Neuronal stem cell (in vitro differentiated cells): ENCODE measurements at regions not wholly inside any gene's neighbourhood (a gene's known extent, or its start where the extent isn't known, plus 50 kb on each side); places are given as distances from the start of the nearest gene placed in this dataset.

Source experiments
- DNase-seq: peaks from one replicate; pipeline ENCODE4 v3.0.0-alpha.2; 2013; ENCODE audit warnings: low spot score
- H2AFZ ChIP-seq: one replicate; pipeline ENCODE4 v1.6.1; 2013; ENCODE audit warnings: mild to moderate bottlenecking, low read length, inconsistent platforms
- H2AK5ac ChIP-seq: 2 replicates; pipeline ENCODE4 v1.6.1; 2013; ENCODE audit warnings: low read depth, mild to moderate bottlenecking, inconsistent platforms, low read length, moderate library complexity, mixed read lengths
- H2BK120ac ChIP-seq: 2 replicates; pipeline ENCODE4 v1.6.1; 2013; ENCODE audit warnings: low read depth, mild to moderate bottlenecking, inconsistent platforms, low read length, moderate library complexity, mixed read lengths
- H2BK12ac ChIP-seq: one replicate; pipeline ENCODE4 v1.6.1; 2013; ENCODE audit warnings: low read length, inconsistent platforms
- H2BK15ac ChIP-seq: 2 replicates; pipeline ENCODE4 v1.6.1; 2013; ENCODE audit warnings: mild to moderate bottlenecking, low read length, inconsistent platforms, mixed read lengths
- H2BK5ac ChIP-seq: one replicate; pipeline ENCODE4 v1.6.1; 2013; ENCODE audit warnings: inconsistent platforms, mild to moderate bottlenecking, low read length, moderate library complexity
- H3K14ac ChIP-seq: one replicate; pipeline ENCODE4 v1.6.1; 2013; ENCODE audit warnings: low read length, inconsistent platforms
- H3K18ac ChIP-seq: 2 replicates; pipeline ENCODE4 v1.6.1; 2013; ENCODE audit warnings: low read length, inconsistent platforms
- H3K23ac ChIP-seq: 2 replicates; pipeline ENCODE4 v1.6.1; 2013; ENCODE audit warnings: low read depth, mild to moderate bottlenecking, mixed read lengths, low read length, inconsistent platforms; ENCODE audit not compliant: poor library complexity
- H3K27ac ChIP-seq: replicated peaks from 3 replicates; pipeline ENCODE4 v1.5.1; 2013; ENCODE audit warnings: low read length, inconsistent platforms
- H3K27me3 ChIP-seq, 3 experiments: 2 replicates each; pipeline ENCODE4 v1.6.1; 2013; ENCODE audit warnings: low read length in 3 of 3, mild to moderate bottlenecking in 2 of 3, inconsistent platforms in 1 of 3, low read depth in 1 of 3, mixed read lengths in 1 of 3, moderate library complexity in 1 of 3; ENCODE audit not compliant: control insufficient read depth in 3 of 3, insufficient read depth in 3 of 3
- H3K36me3 ChIP-seq, 2 donors: replicated peaks in 1 of 2; 2 replicates each; pipeline ENCODE4 v1.6.1; 2013; ENCODE audit warnings: low read length in 2 of 2; ENCODE audit not compliant: control insufficient read depth in 2 of 2, insufficient read depth in 2 of 2
- H3K4ac ChIP-seq: 2 replicates; pipeline ENCODE4 v1.6.1; 2013; ENCODE audit warnings: inconsistent platforms, mild to moderate bottlenecking, low read length, moderate library complexity
- H3K4me1 ChIP-seq, 2 donors: 1 replicate in 1 of 2; 2 replicates in 1 of 2; pipeline ENCODE4 v1.6.1; 2013; ENCODE audit warnings: low read length in 2 of 2, low read depth in 1 of 2; ENCODE audit not compliant: control insufficient read depth in 2 of 2, insufficient read depth in 1 of 2
- H3K4me2 ChIP-seq: one replicate; pipeline ENCODE4 v1.6.1; 2013; ENCODE audit warnings: mild to moderate bottlenecking, low read length, inconsistent platforms; ENCODE audit not compliant: insufficient read depth, poor library complexity, severe bottlenecking
- H3K4me3 ChIP-seq, 2 donors: 2 replicates each; pipeline ENCODE4 v1.5.1; 2013; ENCODE audit warnings: low read length in 2 of 2, mild to moderate bottlenecking in 2 of 2, inconsistent platforms in 1 of 2, moderate library complexity in 1 of 2
- H3K79me1 ChIP-seq: one replicate; pipeline ENCODE4 v1.6.1; 2013; ENCODE audit warnings: low read depth, mild to moderate bottlenecking, inconsistent platforms, low read length, moderate library complexity
- H3K9ac ChIP-seq: one replicate; pipeline ENCODE4 v1.6.1; 2013; ENCODE audit warnings: mild to moderate bottlenecking, low read depth, low read length, inconsistent platforms; ENCODE audit not compliant: poor library complexity
- H3K9me3 ChIP-seq, 2 donors: replicated peaks in 1 of 2; 2 replicates each; pipeline versions ENCODE3 to v1.6.1; 2013; ENCODE audit warnings: low read length in 2 of 2, mild to moderate bottlenecking in 2 of 2, inconsistent platforms in 1 of 2, low read depth in 1 of 2, mixed read lengths in 1 of 2, moderate library complexity in 1 of 2; ENCODE audit not compliant: control insufficient read depth in 2 of 2, insufficient read depth in 1 of 2
- H4K8ac ChIP-seq: one replicate; pipeline ENCODE4 v1.6.1; 2013; ENCODE audit warnings: low read depth, mild to moderate bottlenecking, inconsistent platforms, low read length, moderate library complexity
- H4K91ac ChIP-seq: one replicate; pipeline ENCODE4 v1.6.1; 2013; ENCODE audit warnings: low read length, low read depth, mild to moderate bottlenecking, inconsistent platforms; ENCODE audit not compliant: poor library complexity
- WGBS, 2 donors: extraction: QIAGEN DNeasy Blood & Tissue Kit; methylation state at CpG; one replicate each; pipeline ENCODE4 v1.1.7; 2013; ENCODE audit warnings: missing lambda C conversion rate in 2 of 2, mixed read lengths in 1 of 2; ENCODE audit not compliant: insufficient read length in 2 of 2, insufficient replicate concordance in 1 of 2; ENCODE audit errors: extremely low coverage in 2 of 2; 5-methylcytosine and 5-hydroxymethylcytosine counted together

- H3K9me3 ChIP-seq = peaks cover 0 to 8% of the 10 kb centered on the region in 2 donors
- no peak overlapping the region for H3K27ac ChIP-seq
- H2AFZ ChIP-seq = no peak overlapping the region
- no peak overlapping the region for H3K4ac ChIP-seq
- H3K14ac ChIP-seq = no peak overlapping the region
- no peak overlapping the region for H2BK15ac ChIP-seq
- no peak overlapping the region for H4K8ac ChIP-seq
- no peak overlapping the region for H2BK12ac ChIP-seq
- H3K9ac ChIP-seq = no peak overlapping the region
- H4K91ac ChIP-seq = no peak overlapping the region
- no peak overlapping the region for H3K4me2 ChIP-seq
- no peak for DNase-seq
- H3K18ac ChIP-seq = no peak overlapping the region
- no peak overlapping the region for H3K23ac ChIP-seq
- H2BK5ac ChIP-seq = no peak overlapping the region
- H3K79me1 ChIP-seq = no peaks in the 10 kb centered on the region
- no peak overlapping the region for H3K4me3 ChIP-seq
- H3K4me1 ChIP-seq = no peaks in the 10 kb centered on the region
- no CpG with 5 or more reads among the region's 2 CpGs for WGBS, 2 donors
- H2AK5ac ChIP-seq = no peak overlapping the region
- H2BK120ac ChIP-seq = no peak overlapping the region
- no peaks in the 10 kb centered on the region for H3K36me3 ChIP-seq
- no peaks in the 10 kb centered on the region for H3K27me3 ChIP-seq
These were observed 764.3 kb upstream of the TSPY4 start for GRCh38 chrY:8572916-8573315.

GRCh38 chrY:8582277-8582850, 754.9 kb upstream of the TSPY4 start:
- H3K4me2 ChIP-seq = no peak overlapping the region
- no peak overlapping the region for H2BK5ac ChIP-seq
- H3K9ac ChIP-seq = no peak overlapping the region
- no peak overlapping the region for H3K23ac ChIP-seq
- H2AK5ac ChIP-seq = no peak overlapping the region
- H3K9me3 ChIP-seq = peaks cover 0 to 10% of the 10 kb centered on the region in 2 donors
- no peak overlapping the region for H4K91ac ChIP-seq
- no peak overlapping the region for H3K27ac ChIP-seq
- H3K4me3 ChIP-seq = no peak overlapping the region
- H3K4ac ChIP-seq = no peak overlapping the region
- no peaks in the 10 kb centered on the region for H3K36me3 ChIP-seq
- no peak overlapping the region for H2BK15ac ChIP-seq
- no peaks in the 10 kb centered on the region for H3K4me1 ChIP-seq
- H4K8ac ChIP-seq = no peak overlapping the region
- no peak overlapping the region for H2BK12ac ChIP-seq
- H3K18ac ChIP-seq = no peak overlapping the region
- no peaks in the 10 kb centered on the region for H3K79me1 ChIP-seq
- no peak overlapping the region for H2BK120ac ChIP-seq
- H3K14ac ChIP-seq = no peak overlapping the region
- no peak for DNase-seq
- H2AFZ ChIP-seq = no peak overlapping the region
- no peaks in the 10 kb centered on the region for H3K27me3 ChIP-seq
- no CpG with 5 or more reads among the region's 1 CpG for WGBS, 2 donors

GRCh38 chrY:8583191-8583590, 754.1 kb upstream of the TSPY4 start:
- Histone ChIP-seq H3K36me3 (no peaks in the 10 kb centered on the region), H4K91ac (no peak overlapping the region), H3K9me3 (peaks cover 0 to 14% of the 10 kb centered on the region in 2 donors), H2AFZ (no peak overlapping the region), H3K4me1 (no peaks in the 10 kb centered on the region), H3K4me3 (no peak overlapping the region), H2BK12ac (no peak overlapping the region), H3K4ac (no peak overlapping the region), H2BK15ac (no peak overlapping the region), H2AK5ac (no peak overlapping the region), H3K4me2 (no peak overlapping the region), H3K9ac (no peak overlapping the region), H2BK5ac (no peak overlapping the region), H3K27me3 (no peaks in the 10 kb centered on the region), H4K8ac (no peak overlapping the region), H3K79me1 (no peaks in the 10 kb centered on the region), H3K14ac (no peak overlapping the region), H3K27ac (no peak overlapping the region), H3K18ac (no peak overlapping the region), H3K23ac (no peak overlapping the region), H2BK120ac (no peak overlapping the region)
- no CpG with 5 or more reads among the region's 4 CpGs for WGBS, 2 donors
- no peak for DNase-seq

GRCh38 chrY:8590641-8591040, 746.6 kb upstream of the TSPY4 start:
- Histone ChIP-seq H3K14ac (no peak overlapping the region), H3K27me3 (no peaks in the 10 kb centered on the region), H3K4me1 (no peaks in the 10 kb centered on the region), H2BK12ac (no peak overlapping the region), H3K79me1 (no peaks in the 10 kb centered on the region), H3K9me3 (peaks cover 0 to 14% of the 10 kb centered on the region in 2 donors), H2AK5ac (no peak overlapping the region), H3K27ac (no peak overlapping the region), H2BK120ac (no peak overlapping the region), H4K8ac (no peak overlapping the region), H4K91ac (no peak overlapping the region), H2AFZ (no peak overlapping the region), H3K4ac (no peak overlapping the region), H3K36me3 (no peaks in the 10 kb centered on the region), H2BK5ac (no peak overlapping the region), H3K18ac (no peak overlapping the region), H3K9ac (no peak overlapping the region), H3K4me2 (no peak overlapping the region), H3K23ac (no peak overlapping the region), H3K4me3 (no peak overlapping the region), H2BK15ac (no peak overlapping the region)
- DNase-seq = no peak
- no CpG with 5 or more reads among the region's 2 CpGs for WGBS, 2 donors
